PC-9 (cell line): ENCODE measurements at regions not wholly inside any gene's neighbourhood (a gene's known extent, or its start where the extent isn't known, plus 50 kb on each side); places are given as distances from the start of the nearest gene placed in this dataset.

Experiments used
- CTCF ChIP-seq: fragments of 200-600 bp; sonication (generic); conservative IDR thresholded peaks from 2 replicates; pipeline ENCODE4 v1.6.1; 2017; ENCODE audit warnings: mixed run types, antibody characterized with exemption, mild to moderate bottlenecking, moderate library complexity
- EZH2 ChIP-seq: fragments of 200-600 bp; sonication (generic); IDR thresholded peaks from 2 replicates; pipeline ENCODE4 v1.8.0; 2017; ENCODE audit warnings: antibody characterized with exemption, low read depth

- TF ChIP-seq EZH2: no peak
- TF ChIP-seq CTCF: no peak
Observed at GRCh38 chr6:906920-907319, 214.0 kb upstream of the EXOC2 start.
